GM12875 (cell line): ENCODE measurements at regions not wholly inside any gene's neighbourhood (a gene's known extent, or its start where the extent isn't known, plus 50 kb on each side); places are given as distances from the start of the nearest gene placed in this dataset.

Source experiments
- H3K4me3 ChIP-seq: one replicate; pipeline ENCODE4 v1.5.1; 2011; ENCODE audit warnings: low read depth, low read length, control low read depth
- TF ChIP-seq, protein P1 (sequence below): IDR thresholded peaks from 2 replicates; pipeline ENCODE4 v1.5.1; 2011; ENCODE audit warnings: low read depth, mild to moderate bottlenecking, control low read depth, inconsistent platforms, low read length, moderate library complexity, borderline replicate concordance; ENCODE audit not compliant: insufficient read depth

DNA sequence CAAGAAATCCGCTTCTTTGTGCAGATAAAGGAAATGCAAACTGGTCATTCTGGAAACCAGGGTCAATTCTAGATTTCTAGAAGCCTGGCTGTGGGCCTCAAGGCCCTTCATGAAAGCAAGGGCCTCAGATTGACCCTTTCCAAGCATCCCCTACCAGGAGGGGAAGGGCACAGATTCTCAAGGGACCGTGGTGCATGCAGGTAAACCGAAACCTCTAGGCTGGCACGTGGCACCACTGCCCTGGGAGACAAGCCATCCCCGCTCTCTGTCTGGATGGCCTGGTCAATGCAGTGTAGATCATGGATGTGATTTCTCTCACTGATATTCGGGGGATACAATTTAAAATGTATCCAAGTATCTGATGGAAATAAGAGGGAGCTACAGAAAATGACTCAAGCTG lies 69.4 kb downstream of the TOMM20 start:
- H3K4me3 ChIP-seq: no peak overlapping the region
- TF ChIP-seq, protein P1, sequence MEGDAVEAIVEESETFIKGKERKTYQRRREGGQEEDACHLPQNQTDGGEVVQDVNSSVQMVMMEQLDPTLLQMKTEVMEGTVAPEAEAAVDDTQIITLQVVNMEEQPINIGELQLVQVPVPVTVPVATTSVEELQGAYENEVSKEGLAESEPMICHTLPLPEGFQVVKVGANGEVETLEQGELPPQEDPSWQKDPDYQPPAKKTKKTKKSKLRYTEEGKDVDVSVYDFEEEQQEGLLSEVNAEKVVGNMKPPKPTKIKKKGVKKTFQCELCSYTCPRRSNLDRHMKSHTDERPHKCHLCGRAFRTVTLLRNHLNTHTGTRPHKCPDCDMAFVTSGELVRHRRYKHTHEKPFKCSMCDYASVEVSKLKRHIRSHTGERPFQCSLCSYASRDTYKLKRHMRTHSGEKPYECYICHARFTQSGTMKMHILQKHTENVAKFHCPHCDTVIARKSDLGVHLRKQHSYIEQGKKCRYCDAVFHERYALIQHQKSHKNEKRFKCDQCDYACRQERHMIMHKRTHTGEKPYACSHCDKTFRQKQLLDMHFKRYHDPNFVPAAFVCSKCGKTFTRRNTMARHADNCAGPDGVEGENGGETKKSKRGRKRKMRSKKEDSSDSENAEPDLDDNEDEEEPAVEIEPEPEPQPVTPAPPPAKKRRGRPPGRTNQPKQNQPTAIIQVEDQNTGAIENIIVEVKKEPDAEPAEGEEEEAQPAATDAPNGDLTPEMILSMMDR: no peak

DNA sequence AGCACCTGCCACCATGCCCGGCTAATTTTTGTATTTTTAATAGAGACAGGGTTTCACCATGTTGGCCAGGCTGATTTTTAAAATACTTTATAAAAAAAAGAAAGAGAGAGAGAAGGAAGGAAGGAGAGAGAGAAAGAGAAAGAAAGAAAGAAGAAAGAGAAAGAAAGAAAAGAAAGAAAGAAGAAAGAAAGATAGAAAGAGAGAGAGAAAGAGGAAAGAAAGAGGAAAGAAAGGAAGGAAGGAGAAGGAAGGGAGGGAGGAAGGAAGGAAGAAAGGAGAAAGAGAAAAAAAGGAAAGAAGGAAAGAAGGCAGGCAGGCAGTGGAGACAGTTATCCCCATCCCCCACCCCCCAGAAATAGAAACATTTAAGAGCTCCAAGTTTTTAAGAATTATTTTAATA lies 69.9 kb downstream of the TOMM20 start:
- no peak overlapping the region for H3K4me3 ChIP-seq
- TF ChIP-seq, protein P1: no peak

- TF ChIP-seq, protein P1: no peak
- no peak overlapping the region for H3K4me3 ChIP-seq
These were observed 71.0 kb downstream of the TOMM20 start for GRCh38 chr1:235057385-235058306.

- no peak overlapping the region for H3K4me3 ChIP-seq
- TF ChIP-seq, protein P1: no peak
These were observed 71.7 kb downstream of the TOMM20 start for GRCh38 chr1:235056937-235057336.

DNA sequence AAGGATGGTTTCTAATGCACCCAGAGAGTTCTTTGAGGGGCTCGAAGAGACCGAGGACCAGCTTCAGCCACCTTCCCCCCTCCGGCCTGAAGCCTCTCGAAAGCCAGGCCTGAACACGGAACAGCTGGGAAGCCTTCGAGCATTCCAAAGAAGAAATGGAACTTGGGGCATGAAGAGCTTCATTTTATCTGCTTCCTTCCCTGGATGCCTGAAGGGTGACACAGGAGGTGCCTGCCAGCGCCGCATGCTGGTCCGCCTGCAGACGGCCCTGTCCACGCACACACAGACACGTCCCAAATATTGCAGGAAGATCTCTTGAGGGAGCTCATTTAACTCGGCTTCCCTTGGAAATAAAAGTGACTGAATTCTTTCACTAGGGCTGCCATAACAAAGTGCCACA lies 73.7 kb downstream of the TOMM20 start:
- TF ChIP-seq, protein P1: no peak
- H3K4me3 ChIP-seq: no peak overlapping the region

GRCh38 chr1:235054466-235054865 lies 74.2 kb downstream of the TOMM20 start:
- TF ChIP-seq, protein P1: no peak
- no peak overlapping the region for H3K4me3 ChIP-seq
